LNCaP clone FGC (cell line): ENCODE measurements at regions not wholly inside any gene's neighbourhood (a gene's known extent, or its start where the extent isn't known, plus 50 kb on each side); places are given as distances from the start of the nearest gene placed in this dataset.

Experiments used
- DNase-seq: peaks from one replicate; pipeline ENCODE4 v3.0.0-alpha.2; 2011; ENCODE audit warnings: low read depth
- H3K4me3 ChIP-seq: 2 replicates; pipeline ENCODE4 v1.5.1; 2011; ENCODE audit warnings: mild to moderate bottlenecking, low read depth, low read length, control low read depth
- CTCF ChIP-seq: IDR thresholded peaks from 2 replicates; pipeline ENCODE4 v1.5.1; 2012; ENCODE audit warnings: mild to moderate bottlenecking; ENCODE audit not compliant: control insufficient read depth, insufficient read depth; ENCODE audit errors: extremely low read depth

- no peak for DNase-seq
- no peak for TF ChIP-seq CTCF
Measured at GRCh38 chr13:87087741-87088140, 583.4 kb upstream of the SLITRK5 start.

GRCh38 chr13:87089391-87089790 is 581.8 kb upstream of the SLITRK5 start:
- no peak overlapping the region for H3K4me3 ChIP-seq
- no peak for DNase-seq
- TF ChIP-seq CTCF = no peak

More at GRCh38 chr13:87087741-87088140, 583.4 kb upstream of the SLITRK5 start:
- no peak overlapping the region for H3K4me3 ChIP-seq

DNA sequence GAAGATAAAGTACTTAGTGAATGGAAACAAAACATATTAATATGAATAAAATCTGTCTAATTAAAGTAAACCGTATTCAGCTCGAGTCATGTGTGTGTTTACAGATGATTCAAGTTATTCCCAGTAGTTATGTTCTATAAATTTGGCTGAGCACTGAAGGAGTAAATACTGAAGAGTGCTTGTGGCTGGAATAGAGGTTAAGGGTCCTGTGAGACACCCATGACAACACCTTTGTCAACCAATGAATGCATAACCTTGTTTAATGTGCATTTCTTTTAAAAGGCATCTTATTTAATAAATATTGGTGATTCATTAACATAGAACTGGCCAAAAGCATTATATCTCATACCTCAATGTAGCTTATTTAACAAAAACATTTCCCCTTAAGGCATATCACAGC is 577.8 kb upstream of the SLITRK5 start:
- TF ChIP-seq CTCF = no peak
- DNase-seq = no peak
- H3K4me3 ChIP-seq = no peak overlapping the region

- no peak for TF ChIP-seq CTCF
- H3K4me3 ChIP-seq = no peak overlapping the region
- no peak for DNase-seq
Measured at GRCh38 chr13:87094646-87095045, 576.5 kb upstream of the SLITRK5 start.

- no peak for TF ChIP-seq CTCF
- H3K4me3 ChIP-seq = no peak overlapping the region
- DNase-seq = no peak
Measured at GRCh38 chr13:87100431-87100830, 570.7 kb upstream of the SLITRK5 start.

DNA sequence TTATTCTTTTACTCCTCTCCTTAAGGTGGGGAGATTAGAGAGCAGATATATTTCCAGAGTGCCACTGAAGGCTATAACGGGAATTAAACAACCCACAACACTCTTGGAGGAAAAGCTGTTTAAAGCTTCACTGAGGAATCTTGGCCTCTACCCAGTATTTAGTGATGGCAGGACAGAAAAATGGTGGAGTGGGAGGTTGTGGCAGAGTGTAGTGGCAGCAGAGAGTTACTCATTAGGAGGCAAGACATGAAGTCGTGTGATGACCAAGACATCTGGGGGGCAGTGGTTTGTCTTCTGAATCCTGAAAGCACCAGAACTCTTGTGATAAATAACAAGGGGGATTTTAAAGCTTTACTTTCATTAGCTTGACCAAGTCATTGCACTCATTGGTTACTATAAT is 563.5 kb upstream of the SLITRK5 start:
- no peak for TF ChIP-seq CTCF
- no peak overlapping the region for H3K4me3 ChIP-seq
- no peak for DNase-seq

GRCh38 chr13:87120476-87120875 is 550.7 kb upstream of the SLITRK5 start:
- TF ChIP-seq CTCF = no peak
- no peak overlapping the region for H3K4me3 ChIP-seq
- no peak for DNase-seq
